BE2C (cell line): ENCODE measurements at regions not wholly inside any gene's neighbourhood (a gene's known extent, or its start where the extent isn't known, plus 50 kb on each side); places are given as distances from the start of the nearest gene placed in this dataset.

Experiments used
- DNase-seq: peaks from one replicate; pipeline ENCODE4 v3.0.0-alpha.2; 2020
- H3K27me3 ChIP-seq: fragments of 250-450 bp; sonication (Bioruptor Pico); 2 replicates; pipeline ENCODE4 v1.5.1; 2020; ENCODE audit warnings: mild to moderate bottlenecking
- H3K36me3 ChIP-seq: fragments of 250-450 bp; sonication (Bioruptor Pico); 2 replicates; pipeline ENCODE4 v1.5.1; 2020; ENCODE audit warnings: mild to moderate bottlenecking
- H3K4me1 ChIP-seq: fragments of 250-450 bp; sonication (Bioruptor Pico); 2 replicates; pipeline ENCODE4 v1.5.1; 2020
- H3K4me3 ChIP-seq: 2 replicates; pipeline ENCODE4 v1.5.1; 2011; ENCODE audit warnings: low read depth, low read length
- H3K9me3 ChIP-seq: fragments of 250-450 bp; sonication (Bioruptor Pico); 2 replicates; pipeline ENCODE4 v1.5.1; 2020
- CTCF ChIP-seq: IDR thresholded peaks from 2 replicates; pipeline ENCODE4 v1.5.1; 2012; ENCODE audit warnings: mild to moderate bottlenecking, low read depth, low read length

GRCh38 chr1:208499026-208499425, 254.8 kb upstream of the PLXNA2 start:
- no peaks in the 10 kb centered on the region for H3K27me3 ChIP-seq
- H3K36me3 ChIP-seq = no peaks in the 10 kb centered on the region
- H3K4me3 ChIP-seq = no peak overlapping the region
- no peak for DNase-seq
- no peak for TF ChIP-seq CTCF
- H3K4me1 ChIP-seq = peaks cover 23% of the 10 kb centered on the region
- no peaks in the 10 kb centered on the region for H3K9me3 ChIP-seq

- Histone ChIP-seq H3K4me1 (peaks cover 25% of the 10 kb centered on the region), H3K36me3 (no peaks in the 10 kb centered on the region), H3K27me3 (no peaks in the 10 kb centered on the region), H3K4me3 (no peak overlapping the region), H3K9me3 (no peaks in the 10 kb centered on the region)
- no peak for TF ChIP-seq CTCF
- DNase-seq = no peak
Observed at GRCh38 chr1:208499601-208500000, 255.4 kb upstream of the PLXNA2 start.

- DNase-seq = peak; percentile 80
- Histone ChIP-seq H3K4me1 (peaks cover 25% of the 10 kb centered on the region), H3K36me3 (no peaks in the 10 kb centered on the region)
Observed at GRCh38 chr1:208500375-208500774, 256.2 kb upstream of the PLXNA2 start.

GRCh38 chr1:208501542-208501941, 257.4 kb upstream of the PLXNA2 start:
- Histone ChIP-seq H3K4me3 (no peak overlapping the region), H3K27me3 (no peaks in the 10 kb centered on the region), H3K4me1 (peaks cover 25% of the 10 kb centered on the region), H3K9me3 (no peaks in the 10 kb centered on the region), H3K36me3 (no peaks in the 10 kb centered on the region)
- no peak for DNase-seq
- no peak for TF ChIP-seq CTCF

More at GRCh38 chr1:208500375-208500774, 256.2 kb upstream of the PLXNA2 start:
- Histone ChIP-seq H3K9me3 (no peaks in the 10 kb centered on the region), H3K4me3 (no peak overlapping the region), H3K27me3 (no peaks in the 10 kb centered on the region)
- no peak for TF ChIP-seq CTCF

GRCh38 chr1:208503787-208504186, 259.6 kb upstream of the PLXNA2 start:
- Histone ChIP-seq H3K36me3 (no peaks in the 10 kb centered on the region), H3K9me3 (no peaks in the 10 kb centered on the region), H3K4me3 (no peak overlapping the region), H3K27me3 (no peaks in the 10 kb centered on the region), H3K4me1 (peaks cover 25% of the 10 kb centered on the region)
- no peak for DNase-seq
- TF ChIP-seq CTCF = no peak

- H3K4me1 ChIP-seq = peaks cover 25% of the 10 kb centered on the region
- H3K36me3 ChIP-seq = no peaks in the 10 kb centered on the region
- H3K9me3 ChIP-seq = no peaks in the 10 kb centered on the region
- H3K4me3 ChIP-seq = no peak overlapping the region
- H3K27me3 ChIP-seq = no peaks in the 10 kb centered on the region
- DNase-seq = no peak
- no peak for TF ChIP-seq CTCF
Observed at GRCh38 chr1:208506812-208507211, 262.6 kb upstream of the PLXNA2 start.
